Progenitor cell of endocrine pancreas (in vitro differentiated cells): ENCODE measurements at regions not wholly inside any gene's neighbourhood (a gene's known extent, or its start where the extent isn't known, plus 50 kb on each side); places are given as distances from the start of the nearest gene placed in this dataset.

Experiments
- DNase-seq: peaks from one replicate; pipeline ENCODE4 v3.0.0; 2021; ENCODE audit warnings: low spot score; ENCODE audit not compliant: unreplicated experiment
- H3K27ac Mint-ChIP-seq: 2 replicates; pipeline ENCODE4 v1.8.0; 2021; ENCODE audit warnings: mild to moderate bottlenecking, moderate library complexity, mixed read lengths
- H3K27me3 Mint-ChIP-seq: 2 replicates; pipeline ENCODE4 v1.8.0; 2021; ENCODE audit warnings: mixed read lengths
- H3K36me3 Mint-ChIP-seq: 2 replicates; pipeline ENCODE4 v1.8.0; 2022; ENCODE audit warnings: mixed read lengths; ENCODE audit not compliant: insufficient read depth
- H3K4me1 Mint-ChIP-seq: 2 replicates; pipeline ENCODE4 v1.8.0; 2021; ENCODE audit warnings: low read depth, mixed read lengths
- H3K4me3 Mint-ChIP-seq: 2 replicates; pipeline ENCODE4 v1.8.0; 2021; ENCODE audit warnings: low read depth, mild to moderate bottlenecking, moderate library complexity, mixed read lengths
- H3K9me3 Mint-ChIP-seq: 2 replicates; pipeline ENCODE4 v1.8.0; 2021; ENCODE audit warnings: low read depth, mixed read lengths
- TF ChIP-seq, protein P1 (sequence below): fragments of 200-600 bp; sonication (generic); IDR thresholded peaks from one replicate; pipeline ENCODE4 v1.5.0; 2021; ENCODE audit warnings: antibody characterized with exemption, mild to moderate bottlenecking; ENCODE audit not compliant: unreplicated experiment

DNA sequence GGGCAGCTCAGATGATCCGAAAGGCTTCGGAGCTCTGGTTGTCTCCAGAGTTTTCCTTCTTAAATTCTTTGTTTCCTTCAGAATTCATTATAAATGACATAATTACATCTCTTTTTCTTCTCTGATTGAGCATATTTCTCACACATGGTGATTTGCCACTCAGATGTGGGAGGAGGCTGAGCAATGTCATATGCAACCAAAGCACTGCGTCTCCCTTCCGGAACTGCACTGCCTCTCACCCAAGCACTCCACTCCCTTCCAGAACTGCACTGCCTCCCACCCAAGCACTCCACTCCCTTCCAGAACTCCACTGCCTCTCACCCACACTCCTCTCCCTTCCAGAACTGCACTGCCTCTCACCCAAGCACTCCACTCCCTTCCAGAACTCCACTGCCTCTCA, 131.5 kb downstream of the SALL1 start:
- H3K36me3 Mint-ChIP-seq = no peaks in the 10 kb centered on the region
- H3K9me3 Mint-ChIP-seq = no peaks in the 10 kb centered on the region
- H3K4me3 Mint-ChIP-seq = no peak overlapping the region
- TF ChIP-seq, protein P1, sequence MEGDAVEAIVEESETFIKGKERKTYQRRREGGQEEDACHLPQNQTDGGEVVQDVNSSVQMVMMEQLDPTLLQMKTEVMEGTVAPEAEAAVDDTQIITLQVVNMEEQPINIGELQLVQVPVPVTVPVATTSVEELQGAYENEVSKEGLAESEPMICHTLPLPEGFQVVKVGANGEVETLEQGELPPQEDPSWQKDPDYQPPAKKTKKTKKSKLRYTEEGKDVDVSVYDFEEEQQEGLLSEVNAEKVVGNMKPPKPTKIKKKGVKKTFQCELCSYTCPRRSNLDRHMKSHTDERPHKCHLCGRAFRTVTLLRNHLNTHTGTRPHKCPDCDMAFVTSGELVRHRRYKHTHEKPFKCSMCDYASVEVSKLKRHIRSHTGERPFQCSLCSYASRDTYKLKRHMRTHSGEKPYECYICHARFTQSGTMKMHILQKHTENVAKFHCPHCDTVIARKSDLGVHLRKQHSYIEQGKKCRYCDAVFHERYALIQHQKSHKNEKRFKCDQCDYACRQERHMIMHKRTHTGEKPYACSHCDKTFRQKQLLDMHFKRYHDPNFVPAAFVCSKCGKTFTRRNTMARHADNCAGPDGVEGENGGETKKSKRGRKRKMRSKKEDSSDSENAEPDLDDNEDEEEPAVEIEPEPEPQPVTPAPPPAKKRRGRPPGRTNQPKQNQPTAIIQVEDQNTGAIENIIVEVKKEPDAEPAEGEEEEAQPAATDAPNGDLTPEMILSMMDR = no peak
- DNase-seq = no peak
- peaks cover 4% of the 10 kb centered on the region for H3K4me1 Mint-ChIP-seq
- no peak overlapping the region for H3K27ac Mint-ChIP-seq
- peaks cover 14% of the 10 kb centered on the region for H3K27me3 Mint-ChIP-seq

DNA sequence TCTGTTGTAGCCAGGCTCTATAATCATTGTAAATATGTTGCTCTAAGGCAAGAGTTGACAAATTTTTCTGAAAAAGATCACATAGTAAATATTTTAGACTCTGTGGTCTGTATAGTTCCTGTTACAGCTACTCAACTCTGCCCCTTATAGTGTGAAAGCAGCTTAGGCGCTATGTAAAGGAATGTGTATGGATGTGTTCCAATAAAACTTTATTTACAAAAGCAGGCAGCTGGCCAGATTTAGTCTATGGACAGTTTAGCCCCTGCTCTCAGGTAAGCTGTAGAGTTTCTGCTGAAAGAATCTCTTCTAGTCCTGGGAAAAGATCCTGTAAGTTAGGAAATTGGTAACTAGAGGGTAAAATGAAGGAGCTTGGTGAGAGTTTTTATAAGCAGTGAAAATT, 133.1 kb downstream of the SALL1 start:
- Mint-ChIP-seq H3K36me3 (no peaks in the 10 kb centered on the region), H3K4me3 (no peak overlapping the region), H3K27me3 (peaks cover 18% of the 10 kb centered on the region), H3K9me3 (no peaks in the 10 kb centered on the region), H3K4me1 (peaks cover 6% of the 10 kb centered on the region), H3K27ac (no peak overlapping the region)
- TF ChIP-seq, protein P1 = no peak
- DNase-seq = no peak

DNA sequence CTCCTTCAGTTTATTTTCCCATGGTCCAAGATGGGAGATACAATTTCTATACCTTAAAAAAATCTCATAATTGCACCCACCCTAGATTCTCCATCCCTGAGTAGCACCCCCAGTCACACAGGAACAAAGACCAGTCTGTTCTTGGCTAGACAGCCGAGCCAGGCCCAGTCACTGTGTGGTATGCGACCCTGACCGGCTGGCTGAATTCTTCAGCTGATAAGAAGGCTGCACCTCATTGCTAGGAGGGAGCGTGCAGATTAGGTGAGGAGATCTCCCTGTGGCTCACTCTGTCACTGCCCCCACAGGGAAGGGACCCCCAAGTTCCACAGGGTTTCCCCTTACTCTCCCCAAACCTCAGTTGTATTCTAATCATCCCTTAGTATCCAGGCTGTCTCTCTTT, 138.7 kb downstream of the SALL1 start:
- no peak for DNase-seq
- peaks cover 12% of the 10 kb centered on the region for H3K27me3 Mint-ChIP-seq

DNA sequence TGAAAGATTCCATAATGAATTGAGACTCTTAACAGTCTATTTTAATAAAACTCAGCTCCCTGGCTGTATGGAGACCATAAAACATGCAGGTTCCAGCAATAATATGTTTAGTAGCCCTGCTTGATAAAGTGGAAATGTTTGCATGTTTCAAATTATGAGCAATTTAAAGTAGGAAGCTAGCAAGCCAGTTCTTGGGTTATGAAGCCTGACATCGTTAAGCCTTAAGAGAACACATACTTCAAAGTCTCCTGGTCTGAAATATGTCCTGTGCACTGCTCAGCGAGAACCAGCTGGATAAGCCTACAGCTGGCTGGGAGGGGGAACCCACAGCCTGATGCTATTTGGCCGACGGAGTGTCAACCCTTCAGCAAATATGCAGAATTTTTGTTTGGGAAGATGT, 140.3 kb downstream of the SALL1 start:
- H3K27me3 Mint-ChIP-seq = peaks cover 12% of the 10 kb centered on the region
- H3K36me3 Mint-ChIP-seq = no peaks in the 10 kb centered on the region
- DNase-seq = no peak
- TF ChIP-seq, protein P1 = no peak
- H3K9me3 Mint-ChIP-seq = peaks cover 12% of the 10 kb centered on the region
- no peak overlapping the region for H3K27ac Mint-ChIP-seq
- peaks cover 20% of the 10 kb centered on the region for H3K4me1 Mint-ChIP-seq
- H3K4me3 Mint-ChIP-seq = no peak overlapping the region

More for the DNA sequence above, 138.7 kb downstream of the SALL1 start:
- peak overlapping the region; percentile 92 for H3K27ac Mint-ChIP-seq
- TF ChIP-seq, protein P1 = no peak
- H3K4me3 Mint-ChIP-seq = no peak overlapping the region
- H3K4me1 Mint-ChIP-seq = peaks cover 20% of the 10 kb centered on the region
- H3K36me3 Mint-ChIP-seq = no peaks in the 10 kb centered on the region
- H3K9me3 Mint-ChIP-seq = peaks cover 12% of the 10 kb centered on the region

DNA sequence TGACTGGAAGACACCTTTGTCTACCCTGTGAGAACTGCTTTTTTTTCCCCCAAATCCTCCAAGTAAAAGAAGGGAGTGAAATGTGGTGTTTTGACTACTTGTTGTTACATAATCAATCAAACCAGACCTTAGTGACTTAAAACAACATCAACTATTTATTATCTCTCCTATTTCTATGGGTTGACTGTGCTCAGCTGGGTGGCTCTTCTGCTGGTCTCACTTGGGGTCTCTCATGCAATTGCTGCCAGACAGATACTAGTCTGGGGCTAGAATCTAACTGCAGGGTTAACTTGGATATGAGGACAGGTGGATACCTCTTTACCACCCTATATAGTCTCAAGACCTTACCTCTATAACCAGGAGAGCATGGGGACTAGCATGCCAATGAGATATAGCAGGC, 141.3 kb downstream of the SALL1 start:
- Mint-ChIP-seq H3K4me3 (no peak overlapping the region), H3K4me1 (peaks cover 20% of the 10 kb centered on the region), H3K9me3 (peaks cover 12% of the 10 kb centered on the region), H3K27ac (no peak overlapping the region), H3K27me3 (peaks cover 7% of the 10 kb centered on the region), H3K36me3 (no peaks in the 10 kb centered on the region)
- no peak for DNase-seq
- TF ChIP-seq, protein P1 = no peak
